Neural crest cell (in vitro differentiated cells): ENCODE measurements at regions not wholly inside any gene's neighbourhood (a gene's known extent, or its start where the extent isn't known, plus 50 kb on each side); places are given as distances from the start of the nearest gene placed in this dataset.

Source experiments
- DNase-seq: peaks from one replicate; pipeline ENCODE4 v3.0.0; 2021; ENCODE audit warnings: low read depth, mixed read lengths, low spot score
- H3K27ac Mint-ChIP-seq: one replicate; pipeline ENCODE4 v1.8.0; 2021; ENCODE audit warnings: mild to moderate bottlenecking, mixed read lengths; ENCODE audit not compliant: unreplicated experiment
- H3K27me3 Mint-ChIP-seq: 2 replicates; pipeline ENCODE4 v1.8.0; 2021; ENCODE audit warnings: low read depth, mild to moderate bottlenecking, mixed read lengths
- H3K36me3 Mint-ChIP-seq: 2 replicates; pipeline ENCODE4 v1.8.0; 2021; ENCODE audit warnings: low read depth, mild to moderate bottlenecking, mixed read lengths
- H3K4me1 Mint-ChIP-seq: 2 replicates; pipeline ENCODE4 v1.8.0; 2021; ENCODE audit warnings: mixed read lengths
- H3K4me3 Mint-ChIP-seq: one replicate; pipeline ENCODE4 v1.8.0; 2021; ENCODE audit warnings: mild to moderate bottlenecking, mixed read lengths
- H3K9me3 Mint-ChIP-seq: 2 replicates; pipeline ENCODE4 v1.8.0; 2021; ENCODE audit warnings: mixed read lengths
- TF ChIP-seq, protein P1 (sequence below): fragments of 200-600 bp; sonication (generic); conservative IDR thresholded peaks from 2 replicates; pipeline ENCODE4 v1.5.0; 2021; ENCODE audit warnings: antibody characterized with exemption, mild to moderate bottlenecking

- peaks cover 2% of the 10 kb centered on the region for H3K36me3 Mint-ChIP-seq
- TF ChIP-seq, protein P1, sequence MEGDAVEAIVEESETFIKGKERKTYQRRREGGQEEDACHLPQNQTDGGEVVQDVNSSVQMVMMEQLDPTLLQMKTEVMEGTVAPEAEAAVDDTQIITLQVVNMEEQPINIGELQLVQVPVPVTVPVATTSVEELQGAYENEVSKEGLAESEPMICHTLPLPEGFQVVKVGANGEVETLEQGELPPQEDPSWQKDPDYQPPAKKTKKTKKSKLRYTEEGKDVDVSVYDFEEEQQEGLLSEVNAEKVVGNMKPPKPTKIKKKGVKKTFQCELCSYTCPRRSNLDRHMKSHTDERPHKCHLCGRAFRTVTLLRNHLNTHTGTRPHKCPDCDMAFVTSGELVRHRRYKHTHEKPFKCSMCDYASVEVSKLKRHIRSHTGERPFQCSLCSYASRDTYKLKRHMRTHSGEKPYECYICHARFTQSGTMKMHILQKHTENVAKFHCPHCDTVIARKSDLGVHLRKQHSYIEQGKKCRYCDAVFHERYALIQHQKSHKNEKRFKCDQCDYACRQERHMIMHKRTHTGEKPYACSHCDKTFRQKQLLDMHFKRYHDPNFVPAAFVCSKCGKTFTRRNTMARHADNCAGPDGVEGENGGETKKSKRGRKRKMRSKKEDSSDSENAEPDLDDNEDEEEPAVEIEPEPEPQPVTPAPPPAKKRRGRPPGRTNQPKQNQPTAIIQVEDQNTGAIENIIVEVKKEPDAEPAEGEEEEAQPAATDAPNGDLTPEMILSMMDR, result no peak
- no peaks in the 10 kb centered on the region for H3K4me1 Mint-ChIP-seq
- no peak for DNase-seq
- no peaks in the 10 kb centered on the region for H3K9me3 Mint-ChIP-seq
- H3K4me3 Mint-ChIP-seq, result no peak overlapping the region
- H3K27ac Mint-ChIP-seq, result peak overlapping the region; percentile 81
- H3K27me3 Mint-ChIP-seq, result no peaks in the 10 kb centered on the region
Measured at GRCh38 chr4:25500626-25501316, 123.7 kb downstream of the ANAPC4 start.

DNA sequence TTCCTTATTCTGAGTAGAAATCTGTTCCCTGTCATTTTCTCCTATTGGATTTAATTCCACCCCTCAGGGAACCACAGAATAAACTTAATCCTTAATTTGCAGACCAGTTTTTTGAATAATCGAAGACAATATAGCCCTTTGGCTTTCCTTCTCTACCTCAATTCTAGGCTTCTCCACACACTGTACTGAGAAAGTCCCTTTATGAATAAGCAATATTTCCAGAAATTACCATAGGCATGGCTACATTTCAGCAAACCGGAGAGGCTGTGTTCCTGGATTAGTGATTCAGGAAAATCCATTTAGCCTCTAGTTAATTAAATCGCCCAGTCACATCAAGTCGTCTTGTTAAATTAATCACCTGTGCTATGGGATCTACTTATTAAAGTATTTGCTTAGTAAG, 125.1 kb downstream of the ANAPC4 start:
- no peak for DNase-seq
- Mint-ChIP-seq H3K27ac (no peak overlapping the region), H3K27me3 (no peaks in the 10 kb centered on the region), H3K9me3 (no peaks in the 10 kb centered on the region), H3K36me3 (peaks cover 2% of the 10 kb centered on the region), H3K4me3 (no peak overlapping the region), H3K4me1 (no peaks in the 10 kb centered on the region)
- TF ChIP-seq, protein P1, result no peak

DNA sequence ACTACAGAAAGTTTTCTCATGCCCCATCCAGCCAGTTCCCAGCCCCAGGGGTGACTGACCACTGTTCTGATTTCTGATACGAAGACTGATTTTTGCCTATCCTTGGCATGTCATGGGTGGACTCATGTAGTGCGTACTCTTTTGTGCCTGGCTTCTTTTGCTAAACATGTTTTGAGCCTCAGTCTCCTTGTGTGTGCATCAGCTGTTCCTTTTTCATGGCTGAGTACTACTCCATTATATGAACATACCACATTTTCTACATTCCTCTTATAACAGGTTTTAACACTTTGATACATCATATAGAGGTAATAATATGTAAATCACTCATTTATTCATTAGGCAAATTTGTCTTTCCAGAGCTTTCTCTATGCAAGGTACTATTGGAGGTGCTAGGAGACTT, 126.7 kb downstream of the ANAPC4 start:
- H3K36me3 Mint-ChIP-seq, result no peaks in the 10 kb centered on the region
- H3K9me3 Mint-ChIP-seq, result no peaks in the 10 kb centered on the region
- H3K4me3 Mint-ChIP-seq, result no peak overlapping the region
- TF ChIP-seq, protein P1, result no peak
- no peak overlapping the region for H3K27ac Mint-ChIP-seq
- H3K4me1 Mint-ChIP-seq, result no peaks in the 10 kb centered on the region
- no peak for DNase-seq
- no peaks in the 10 kb centered on the region for H3K27me3 Mint-ChIP-seq

DNA sequence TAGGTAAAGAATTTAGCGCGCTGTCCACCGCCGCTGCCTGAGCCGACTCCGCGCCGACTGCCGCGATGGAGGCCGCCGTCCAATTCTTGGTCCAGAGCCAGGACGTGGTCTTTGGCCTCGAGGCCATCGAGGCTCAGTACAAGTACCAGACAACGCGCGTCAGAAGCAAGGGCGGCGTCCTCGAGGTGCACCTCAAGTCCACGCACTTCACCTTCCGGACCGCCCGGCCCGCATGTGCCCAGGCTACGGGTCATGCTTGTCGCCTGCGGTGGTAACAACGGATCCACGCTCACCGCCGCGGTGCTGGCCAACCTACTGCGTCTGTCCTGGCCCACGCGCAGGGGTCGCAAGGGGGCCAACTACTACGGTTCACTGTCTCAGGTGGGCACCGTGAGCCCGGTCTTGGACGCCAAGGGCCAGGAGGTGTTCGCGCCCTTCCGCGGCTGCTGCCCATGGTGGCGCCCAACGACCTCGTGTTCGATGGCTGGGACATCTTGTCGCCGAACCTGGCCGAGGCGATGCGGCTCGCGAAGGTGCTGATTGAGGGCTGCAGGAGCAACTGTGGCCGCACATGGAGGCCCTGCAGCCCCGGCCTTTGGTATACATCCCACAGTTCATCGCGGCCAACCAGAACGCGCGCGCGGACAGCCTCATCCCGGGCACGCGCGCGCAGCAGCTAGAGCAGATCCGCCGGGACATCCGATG, 128.0 kb downstream of the ANAPC4 start:
- Mint-ChIP-seq H3K4me1 (peaks cover 5% of the 10 kb centered on the region), H3K4me3 (no peak overlapping the region), H3K9me3 (no peaks in the 10 kb centered on the region), H3K27me3 (no peaks in the 10 kb centered on the region), H3K36me3 (no peaks in the 10 kb centered on the region), H3K27ac (no peak overlapping the region)
- TF ChIP-seq, protein P1, result no peak
- no peak for DNase-seq

DNA sequence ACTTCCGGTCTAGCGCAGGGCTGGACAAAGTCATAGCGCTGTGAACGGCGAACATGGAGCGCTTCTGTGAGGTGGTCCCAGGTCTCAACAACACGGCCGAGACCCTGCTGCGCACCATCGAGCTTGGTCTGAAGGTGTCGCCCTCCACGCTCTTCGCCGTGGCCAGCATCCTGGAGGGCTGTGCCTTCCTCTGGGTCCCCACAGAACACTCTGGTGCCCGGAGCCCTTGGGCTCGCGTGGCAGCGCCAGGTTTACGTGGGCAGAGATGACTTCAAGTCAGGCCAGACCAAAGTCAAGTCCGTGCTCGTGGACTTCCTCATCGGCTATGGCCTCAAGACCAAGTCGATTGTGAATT, 128.6 kb downstream of the ANAPC4 start:
- no peaks in the 10 kb centered on the region for H3K36me3 Mint-ChIP-seq
- peaks cover 5% of the 10 kb centered on the region for H3K4me1 Mint-ChIP-seq
- TF ChIP-seq, protein P1, result no peak
- no peaks in the 10 kb centered on the region for H3K27me3 Mint-ChIP-seq
- no peaks in the 10 kb centered on the region for H3K9me3 Mint-ChIP-seq
- no peak overlapping the region for H3K4me3 Mint-ChIP-seq
- DNase-seq, result no peak
- no peak overlapping the region for H3K27ac Mint-ChIP-seq
